OCI-LY7 (cell line): ENCODE measurements at regions not wholly inside any gene's neighbourhood (a gene's known extent, or its start where the extent isn't known, plus 50 kb on each side); places are given as distances from the start of the nearest gene placed in this dataset.
"Not testable (repeated sequence)": the region's sequence is repeated elsewhere in the genome, so short reads cannot be mapped to it uniquely, and the experiment has no call there.

Experiments used
- CTCF ChIP-seq: fragments of 200-600 bp; sonication (generic); conservative IDR thresholded peaks from 2 replicates; pipeline ENCODE4 v1.5.1; 2014; ENCODE audit warnings: mild to moderate bottlenecking, antibody characterized with exemption, low read length, moderate library complexity, mixed read lengths
- EZH2phosphoT487 ChIP-seq: fragments of 200-600 bp; sonication (generic); IDR thresholded peaks from 2 replicates; pipeline ENCODE4 v1.6.1; 2018; ENCODE audit warnings: low read depth, borderline replicate concordance, mild to moderate bottlenecking, mixed run types, antibody characterized with exemption, low read length, moderate library complexity, mixed read lengths

GRCh38 chr9:102712910-102713309 is 282.2 kb upstream of the CYLC2 start:
- TF ChIP-seq CTCF, EZH2phosphoT487: not testable (repeated sequence)
